ENCODE measurements at regions not wholly inside any gene's neighbourhood (a gene's known extent, or its start where the extent isn't known, plus 50 kb on each side); places are given as distances from the start of the nearest gene placed in this dataset.

DNA sequence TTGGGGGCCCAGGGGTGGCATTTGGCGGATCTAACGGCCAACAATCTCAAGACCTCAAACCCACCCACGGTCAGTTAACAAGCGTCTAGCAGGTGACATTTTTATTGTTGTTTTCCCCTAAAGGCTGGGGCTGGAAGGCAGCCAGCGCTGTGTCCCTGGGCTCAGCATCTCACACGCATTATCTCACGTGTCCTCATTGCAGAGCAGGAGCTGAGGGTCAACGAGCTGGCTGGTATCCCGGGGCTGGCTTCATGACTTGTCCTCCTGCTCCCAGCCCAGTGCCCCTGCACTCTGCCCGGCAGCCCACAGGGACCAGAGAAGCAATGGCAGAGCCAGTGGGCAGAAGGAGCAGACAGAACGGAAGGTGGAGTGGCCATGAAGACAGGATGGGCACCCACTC, 54.4 kb upstream of the TMEM273 start (continued):
- TF ChIP-seq REST (IDR thresholded peaks at IDR 0.05; ENCODE audit: unreplicated experiment) (no peak), EZH2 (IDR thresholded peaks at IDR 0.05; ENCODE audit: low read depth, unreplicated experiment) (no peak), POLR2AphosphoS5 (IDR thresholded peaks at IDR 0.05; ENCODE audit: low read depth) (no peak), NANOG (IDR thresholded peaks at IDR 0.05; ENCODE audit: borderline replicate concordance) (no peak), ZNF331 (CRISPR knock-in tag; IDR thresholded peaks at IDR 0.05; ENCODE audit: low read depth) (no peak), CREB1 (CRISPR knock-in tag; IDR thresholded peaks at IDR 0.05; ENCODE audit: low read depth) (no peak), ZNF114 (CRISPR knock-in tag; IDR thresholded peaks at IDR 0.05) (no peak), CTCF (conservative IDR thresholded peaks at IDR 0.05; ENCODE audit: low read depth in 2 of 2) (no peak), JUNB (IDR thresholded peaks at IDR 0.05; ENCODE audit: unreplicated experiment) (no peak)
- TF ChIP-seq, protein P1, sequence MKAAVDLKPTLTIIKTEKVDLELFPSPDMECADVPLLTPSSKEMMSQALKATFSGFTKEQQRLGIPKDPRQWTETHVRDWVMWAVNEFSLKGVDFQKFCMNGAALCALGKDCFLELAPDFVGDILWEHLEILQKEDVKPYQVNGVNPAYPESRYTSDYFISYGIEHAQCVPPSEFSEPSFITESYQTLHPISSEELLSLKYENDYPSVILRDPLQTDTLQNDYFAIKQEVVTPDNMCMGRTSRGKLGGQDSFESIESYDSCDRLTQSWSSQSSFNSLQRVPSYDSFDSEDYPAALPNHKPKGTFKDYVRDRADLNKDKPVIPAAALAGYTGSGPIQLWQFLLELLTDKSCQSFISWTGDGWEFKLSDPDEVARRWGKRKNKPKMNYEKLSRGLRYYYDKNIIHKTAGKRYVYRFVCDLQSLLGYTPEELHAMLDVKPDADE (IDR thresholded peaks at IDR 0.05), result no peak

DNA sequence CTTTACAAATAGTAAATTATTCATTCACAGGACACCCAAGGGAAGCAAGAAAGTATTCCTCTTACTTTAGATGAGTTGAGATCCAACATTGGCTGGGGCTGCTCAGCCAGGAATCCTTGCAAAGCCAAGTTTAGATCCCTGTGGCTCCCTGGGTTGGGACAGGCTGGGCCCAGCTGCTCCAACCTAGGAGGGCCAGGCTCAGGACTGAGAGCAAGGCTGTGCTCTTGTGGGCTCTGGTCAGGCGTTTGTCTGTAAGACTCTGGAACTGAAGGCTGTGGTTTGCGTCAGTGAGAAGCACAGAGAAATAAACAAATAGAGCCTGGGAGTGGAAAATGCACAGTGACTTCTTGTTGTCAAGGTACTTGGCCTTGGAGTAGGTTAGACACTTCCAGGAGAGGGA, 53.2 kb upstream of the TMEM273 start:
- Mint-ChIP-seq H3K27ac (no peak overlapping the region), H3K4me1 (peaks cover 18% of the 10 kb centered on the region), H3K4me3 (no peak overlapping the region), H3K9me3 (no peaks in the 10 kb centered on the region), H3K27me3 (ENCODE audit: insufficient read depth, low read depth, poor library complexity) (peaks cover 18% of the 10 kb centered on the region), H3K36me3 (ENCODE audit: low read depth) (no peaks in the 10 kb centered on the region)
- Histone ChIP-seq H3F3A (replicated peaks; ENCODE audit: low read depth) (no peaks in the 10 kb centered on the region), H4K20me1 (replicated peaks; ENCODE audit: insufficient read depth) (no peaks in the 10 kb centered on the region), H3K27ac (ENCODE audit: low read depth) (no peak overlapping the region), H3K4me3 (no peak overlapping the region), H3K4me1 (ENCODE audit: insufficient read depth) (peaks cover 6% of the 10 kb centered on the region), H3K27me3 (ENCODE audit: insufficient read depth) (peaks cover 39% of the 10 kb centered on the region), H2AFZ (no peak overlapping the region), H3K79me2 (replicated peaks; ENCODE audit: insufficient read depth) (no peaks in the 10 kb centered on the region), H3K36me3 (ENCODE audit: insufficient read depth) (no peaks in the 10 kb centered on the region), H3K4me2 (no peak overlapping the region), H3K9me2 (ENCODE audit: insufficient read depth) (no peaks in the 10 kb centered on the region)
- DNase-seq (ENCODE audit: low spot score) (no peak), ATAC-seq (no peak)
- TF ChIP-seq JUNB (IDR thresholded peaks at IDR 0.05; ENCODE audit: unreplicated experiment) (no peak), REST (IDR thresholded peaks at IDR 0.05; ENCODE audit: unreplicated experiment) (no peak), ZNF331 (CRISPR knock-in tag; IDR thresholded peaks at IDR 0.05; ENCODE audit: low read depth) (no peak), EZH2 (IDR thresholded peaks at IDR 0.05; ENCODE audit: low read depth, unreplicated experiment) (no peak)
- TF ChIP-seq, protein P1 (IDR thresholded peaks at IDR 0.05), result no peak

Measured in GM23338 (cell line).